ENCODE measurements at regions not wholly inside any gene's neighbourhood (a gene's known extent, or its start where the extent isn't known, plus 50 kb on each side); places are given as distances from the start of the nearest gene placed in this dataset.

- no peak for TF ChIP-seq CTCF (IDR thresholded peaks at IDR 0.05; ENCODE audit: insufficient read depth, low read length, severe bottlenecking)
- DNase-seq (ENCODE audit: low read depth) (peak; percentile 92), FAIRE-seq (no peak)
- no peak overlapping the region for H3K4me3 ChIP-seq (ENCODE audit: low read depth, low read length)
- H3K27me3 ChIP-seq (ENCODE audit: control insufficient read depth, insufficient read depth, low read length): no peaks in the 10 kb centered on the region
- H3K36me3 ChIP-seq (ENCODE audit: control insufficient read depth, insufficient read depth, low read length): no peaks in the 10 kb centered on the region
These were observed 88.2 kb upstream of the PALMD start for GRCh38 chr1:99557546-99558202.

DNA sequence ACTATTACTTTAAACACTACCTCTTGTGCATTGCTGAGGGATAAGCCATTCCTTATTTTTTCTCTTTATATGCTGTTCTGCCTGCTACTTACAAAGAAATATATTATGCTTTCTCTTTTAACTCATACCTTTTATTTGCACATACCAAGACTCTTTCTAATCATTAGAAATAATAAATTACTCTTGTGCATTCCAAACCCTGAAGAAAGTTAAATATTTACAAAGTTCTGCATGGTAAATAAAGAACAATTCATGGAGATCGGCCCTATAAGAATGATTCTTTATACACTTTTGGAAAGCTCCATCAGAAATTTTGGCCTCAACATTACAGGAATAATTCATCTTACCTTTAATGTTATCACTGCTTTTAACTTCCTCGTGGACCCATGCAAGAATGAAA is 86.7 kb upstream of the PALMD start:
- FAIRE-seq: no peak

DNA sequence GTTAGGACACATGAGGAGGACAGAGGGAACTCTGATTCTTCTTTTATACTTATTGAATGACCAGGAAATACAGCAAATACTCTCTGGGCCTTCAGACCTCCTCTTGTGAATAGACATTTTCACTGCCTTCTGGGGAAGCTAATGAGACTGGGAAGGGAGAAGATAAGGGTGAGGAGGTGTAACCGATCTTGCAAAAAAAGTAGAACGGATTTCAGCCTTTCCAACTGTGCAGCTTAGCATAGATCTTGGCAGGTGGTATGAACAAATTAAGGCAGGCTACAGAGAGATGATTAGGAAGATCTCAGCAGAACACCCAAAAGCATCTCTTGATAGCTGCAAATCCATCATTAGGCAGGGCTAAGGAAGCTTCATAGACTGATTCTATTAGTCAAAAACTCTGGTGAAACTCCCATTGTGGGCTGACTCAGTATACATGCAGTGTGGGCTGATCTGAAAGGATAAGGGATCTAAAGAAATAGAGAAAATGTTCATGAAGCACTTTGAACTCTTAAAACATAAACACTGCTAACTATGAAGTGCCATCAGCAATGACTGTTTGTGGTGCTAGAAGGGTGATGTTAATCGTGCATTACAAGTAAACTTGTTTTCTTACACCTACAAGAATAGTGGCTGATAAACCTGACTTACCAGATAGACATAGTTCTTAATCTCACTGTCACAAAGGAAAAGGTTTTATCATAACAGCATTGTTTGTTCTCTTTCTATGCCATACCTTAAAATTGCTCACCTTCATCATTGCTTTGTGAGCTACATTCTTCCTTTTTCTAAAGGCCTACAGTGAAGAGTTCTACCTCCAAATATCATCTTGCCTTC is 85.5 kb upstream of the PALMD start:
- no peak for TF ChIP-seq CTCF (IDR thresholded peaks at IDR 0.05; ENCODE audit: insufficient read depth, low read length, severe bottlenecking)
- H3K4me3 ChIP-seq (ENCODE audit: low read depth, low read length): no peak overlapping the region
- H3K27me3 ChIP-seq (ENCODE audit: control insufficient read depth, insufficient read depth, low read length): no peaks in the 10 kb centered on the region
- DNase-seq (ENCODE audit: low read depth) (peak; percentile 42), FAIRE-seq (no peak)
- H3K36me3 ChIP-seq (ENCODE audit: control insufficient read depth, insufficient read depth, low read length): no peaks in the 10 kb centered on the region

More for the DNA sequence above, 86.7 kb upstream of the PALMD start:
- no peaks in the 10 kb centered on the region for H3K27me3 ChIP-seq (ENCODE audit: control insufficient read depth, insufficient read depth, low read length)
- no peak for TF ChIP-seq CTCF (IDR thresholded peaks at IDR 0.05; ENCODE audit: insufficient read depth, low read length, severe bottlenecking)
- no peaks in the 10 kb centered on the region for H3K36me3 ChIP-seq (ENCODE audit: control insufficient read depth, insufficient read depth, low read length)
- H3K4me3 ChIP-seq (ENCODE audit: low read depth, low read length): no peak overlapping the region
- no peak for DNase-seq (ENCODE audit: low read depth)

GRCh38 chr1:99561952-99562351 is 84.0 kb upstream of the PALMD start:
- Histone ChIP-seq H3K36me3 (ENCODE audit: control insufficient read depth, insufficient read depth, low read length) (no peaks in the 10 kb centered on the region), H3K27me3 (ENCODE audit: control insufficient read depth, insufficient read depth, low read length) (no peaks in the 10 kb centered on the region), H3K4me3 (ENCODE audit: low read depth, low read length) (no peak overlapping the region)
- DNase-seq (ENCODE audit: low read depth): no peak
- TF ChIP-seq CTCF (IDR thresholded peaks at IDR 0.05; ENCODE audit: insufficient read depth, low read length, severe bottlenecking): no peak
- FAIRE-seq: no peak

GRCh38 chr1:99565606-99566289 is 80.2 kb upstream of the PALMD start:
- no peak for FAIRE-seq
- H3K36me3 ChIP-seq (ENCODE audit: control insufficient read depth, insufficient read depth, low read length): no peaks in the 10 kb centered on the region
- H3K27me3 ChIP-seq (ENCODE audit: control insufficient read depth, insufficient read depth, low read length): no peaks in the 10 kb centered on the region
- H3K4me3 ChIP-seq (ENCODE audit: low read depth, low read length): no peak overlapping the region
- TF ChIP-seq CTCF (IDR thresholded peaks at IDR 0.05; ENCODE audit: insufficient read depth, low read length, severe bottlenecking): no peak
- peak; percentile 90 for DNase-seq (ENCODE audit: low read depth)

All from bronchial epithelial cell (primary cell).